Activated CD4-positive, alpha-beta T cell treated with anti-CD3 and anti-CD28 coated beads for 36 hours (primary cell): ENCODE measurements at regions not wholly inside any gene's neighbourhood (a gene's known extent, or its start where the extent isn't known, plus 50 kb on each side); places are given as distances from the start of the nearest gene placed in this dataset.

Experiments used
- ATAC-seq: fragments of 200-7000 bp; cut with Tn5 transposase; one replicate; pipeline ENCODE4 v1.10.0; 2021; ENCODE audit warnings: mild to moderate bottlenecking, moderate library complexity
- CTCF ChIA-PET: fragments of 350-600 bp; sonication (Branson Sonifier 250); formaldehyde crosslinking; loops from one replicate; lab custom pipeline; 2021; ENCODE audit warnings: antibody characterized with exemption; lab: Charles Lee
- POLR2A ChIA-PET: fragments of 350-600 bp; sonication (Branson Sonifier 250); formaldehyde crosslinking; loops from one replicate; lab custom pipeline; 2021; ENCODE audit warnings: antibody characterized with exemption, inconsistent platforms; lab: Charles Lee
- DNase-seq: peaks from one replicate; pipeline ENCODE4 v3.0.0-alpha.2; 2020
- H3K27ac Mint-ChIP-seq: one replicate; pipeline ENCODE4 v1.8.0; 2021; ENCODE audit warnings: mixed read lengths
- H3K27me3 Mint-ChIP-seq: one replicate; pipeline ENCODE4 v1.8.0; 2021; ENCODE audit warnings: mixed read lengths
- H3K36me3 Mint-ChIP-seq: one replicate; pipeline ENCODE4 v1.8.0; 2021; ENCODE audit warnings: low read depth, mixed read lengths
- H3K4me1 Mint-ChIP-seq: one replicate; pipeline ENCODE4 v1.8.0; 2021; ENCODE audit warnings: mixed read lengths
- H3K4me3 Mint-ChIP-seq: one replicate; pipeline ENCODE4 v1.8.0; 2021; ENCODE audit warnings: mild to moderate bottlenecking, moderate library complexity, mixed read lengths
- H3K9me3 Mint-ChIP-seq: one replicate; pipeline ENCODE4 v1.8.0; 2021; ENCODE audit warnings: low read depth, mixed read lengths
- intact Hi-C, 2 experiments: fragments of 100-400 bp; cut with DNase I in 1 of 2; cut with micrococcal nuclease in 1 of 2; formaldehyde crosslinking; loops; one replicate each; pipeline versions ENCODE4 v1.14.2 to v1.15.1; 2022 to 2024; cut with DNase I, micrococcal nuclease

DNA sequence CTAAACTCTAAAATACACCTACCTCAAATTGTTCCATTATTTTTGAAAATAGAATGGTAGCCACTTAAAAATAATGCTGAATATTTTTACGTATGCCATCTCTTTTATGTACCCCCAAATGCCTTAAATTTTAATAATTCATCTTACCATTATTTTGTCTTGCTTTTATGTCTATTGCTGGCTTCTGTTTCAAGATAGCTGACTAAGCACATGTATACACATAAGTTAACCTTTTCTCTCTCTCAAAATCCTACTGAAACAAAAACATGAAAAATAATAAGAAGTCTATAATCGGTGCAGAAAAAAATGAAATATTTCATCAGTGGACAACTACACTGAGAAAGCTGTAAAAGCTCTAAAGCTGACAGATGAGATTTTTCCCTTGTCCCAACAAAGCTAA is 652.0 kb upstream of the ZNF608 start:
- ATAC-seq (no peak), DNase-seq (no peak)
- ChIA-PET CTCF (no interaction called here), POLR2A (no interaction called here)
- Mint-ChIP-seq H3K4me1 (no peaks in the 10 kb centered on the region), H3K36me3 (no peaks in the 10 kb centered on the region), H3K9me3 (peaks cover 8% of the 10 kb centered on the region), H3K4me3 (no peak overlapping the region), H3K27me3 (no peaks in the 10 kb centered on the region), H3K27ac (no peak overlapping the region)
- intact Hi-C loops = no loop called here

DNA sequence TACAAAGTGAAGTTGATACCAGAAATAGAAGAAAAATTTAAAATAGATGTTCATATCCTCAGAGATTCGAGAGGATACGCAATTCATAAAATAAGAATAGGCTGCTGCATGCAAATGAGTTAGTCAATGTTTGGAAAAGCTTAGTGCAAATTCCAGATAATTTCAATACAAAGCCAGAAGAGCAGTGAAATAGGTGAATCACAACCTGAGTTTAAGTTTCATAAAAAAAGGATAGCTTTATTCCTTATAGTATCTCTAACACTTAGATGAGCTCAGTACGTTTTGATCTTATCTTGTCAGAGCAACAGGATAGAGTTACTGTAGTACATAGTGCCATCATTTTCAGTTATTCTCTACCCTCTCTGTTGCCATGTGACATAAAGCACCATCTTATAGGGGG is 653.4 kb upstream of the ZNF608 start:
- Mint-ChIP-seq H3K4me3 (no peak overlapping the region), H3K27me3 (no peaks in the 10 kb centered on the region), H3K27ac (no peak overlapping the region), H3K4me1 (no peaks in the 10 kb centered on the region), H3K36me3 (no peaks in the 10 kb centered on the region), H3K9me3 (peaks cover 4% of the 10 kb centered on the region)
- ATAC-seq (no peak), DNase-seq (no peak)
- ChIA-PET POLR2A (no interaction called here), CTCF (no interaction called here)
- intact Hi-C loops = no loop called here

DNA sequence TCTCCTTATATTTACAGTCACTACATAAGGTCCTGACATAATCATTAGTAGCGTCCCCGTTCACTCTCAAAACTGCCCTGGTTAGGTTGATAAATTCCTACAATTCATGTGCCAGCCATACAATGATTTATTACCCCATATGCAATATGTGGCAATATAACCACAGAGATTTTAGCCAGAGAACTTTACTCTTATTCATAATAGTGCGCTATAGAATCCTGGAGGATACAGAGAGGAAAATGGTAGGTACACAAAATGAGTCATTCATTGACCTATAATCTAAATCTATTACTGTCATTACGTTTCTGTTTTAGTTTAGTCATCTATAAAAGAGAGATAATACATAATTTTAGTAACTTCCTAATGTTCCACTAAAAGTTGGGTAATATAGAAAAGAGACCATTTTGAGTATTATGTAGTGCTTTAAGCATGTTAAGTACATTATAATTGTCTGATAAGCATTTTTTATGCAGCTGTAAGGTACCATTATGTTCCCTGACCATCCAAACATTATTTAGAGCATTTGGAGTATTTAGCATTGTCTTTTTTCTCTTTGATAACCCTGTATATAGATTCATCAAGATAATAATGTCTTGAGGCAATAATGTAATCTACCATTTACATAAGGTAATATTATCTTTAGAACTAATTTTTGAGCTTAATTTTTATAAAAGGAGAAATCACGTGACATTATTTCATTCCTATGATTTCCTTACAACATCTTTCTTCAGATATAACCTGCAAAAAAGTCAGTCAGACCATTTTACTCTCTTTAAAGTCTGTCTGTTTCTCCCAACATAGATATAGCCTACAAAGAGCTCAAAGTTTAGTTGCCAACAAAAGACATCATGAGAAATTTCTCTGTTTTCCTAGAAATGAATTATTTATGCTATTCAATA is 655.5 kb upstream of the ZNF608 start:
- POLR2A ChIA-PET = no interaction called here
- ATAC-seq (no peak), DNase-seq (no peak)
- H3K9me3 Mint-ChIP-seq = peaks cover 3% of the 10 kb centered on the region
- intact Hi-C loops = no loop called here
- CTCF ChIA-PET = no interaction called here
- no peaks in the 10 kb centered on the region for H3K36me3 Mint-ChIP-seq
- no peaks in the 10 kb centered on the region for H3K27me3 Mint-ChIP-seq
- no peaks in the 10 kb centered on the region for H3K4me1 Mint-ChIP-seq
- H3K27ac Mint-ChIP-seq = no peak overlapping the region
- no peak overlapping the region for H3K4me3 Mint-ChIP-seq

DNA sequence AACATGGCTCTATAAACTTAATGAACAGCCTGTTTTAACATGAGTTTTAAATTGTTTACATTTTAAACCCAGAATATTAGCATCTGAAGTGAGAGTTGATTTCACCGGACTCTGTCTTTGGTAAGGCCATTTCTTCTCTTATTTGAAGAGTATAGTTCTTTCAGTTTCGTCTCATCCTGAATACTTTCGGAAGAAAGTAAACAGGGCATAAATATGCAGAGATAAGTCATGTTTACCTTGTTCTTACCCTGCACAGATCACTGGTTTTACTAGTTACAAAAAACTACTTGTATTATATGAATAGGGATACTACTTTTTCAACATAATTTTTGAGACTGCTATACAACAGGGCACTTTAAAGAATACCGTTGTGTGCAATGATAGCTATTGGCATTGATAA is 656.3 kb upstream of the ZNF608 start:
- CTCF ChIA-PET = no interaction called here
- POLR2A ChIA-PET = no interaction called here
- Mint-ChIP-seq H3K4me3 (no peak overlapping the region), H3K27ac (no peak overlapping the region), H3K36me3 (no peaks in the 10 kb centered on the region), H3K4me1 (no peaks in the 10 kb centered on the region), H3K9me3 (peaks cover 1% of the 10 kb centered on the region), H3K27me3 (no peaks in the 10 kb centered on the region)
- no peak for ATAC-seq
- intact Hi-C loops = no loop called here
- DNase-seq = no peak

DNA sequence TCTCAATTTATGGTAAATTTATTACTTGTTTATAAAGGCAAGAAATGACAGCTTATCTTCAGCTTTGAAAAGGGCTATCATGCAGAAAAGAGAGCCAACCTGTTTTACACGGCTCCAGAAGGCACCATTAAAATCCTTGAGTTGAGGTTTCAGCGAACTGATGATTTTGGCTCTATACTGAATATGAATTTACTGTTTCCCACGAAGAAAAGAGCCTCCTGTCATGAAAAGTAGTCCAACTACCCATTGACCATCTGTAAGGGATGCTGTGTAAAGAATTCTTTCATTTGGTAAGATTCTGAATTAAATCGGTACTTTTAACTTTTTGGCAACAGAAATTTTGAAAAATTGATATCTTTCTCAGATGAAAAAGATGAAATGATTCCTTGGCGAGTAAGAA is 657.6 kb upstream of the ZNF608 start:
- intact Hi-C loops = no loop called here
- H3K4me3 Mint-ChIP-seq = no peak overlapping the region
- peaks cover 5% of the 10 kb centered on the region for H3K9me3 Mint-ChIP-seq
- peaks cover 8% of the 10 kb centered on the region for H3K4me1 Mint-ChIP-seq
- H3K27me3 Mint-ChIP-seq = no peaks in the 10 kb centered on the region
- DNase-seq (no peak), ATAC-seq (no peak)
- ChIA-PET CTCF (interaction anchor here (0.6 kb wide), 1 partner anchor 79 kb away, joined by 3 read pairs; no protein-coding TSS in a partner anchor), POLR2A (no interaction called here)
- H3K27ac Mint-ChIP-seq = no peak overlapping the region
- no peaks in the 10 kb centered on the region for H3K36me3 Mint-ChIP-seq

DNA sequence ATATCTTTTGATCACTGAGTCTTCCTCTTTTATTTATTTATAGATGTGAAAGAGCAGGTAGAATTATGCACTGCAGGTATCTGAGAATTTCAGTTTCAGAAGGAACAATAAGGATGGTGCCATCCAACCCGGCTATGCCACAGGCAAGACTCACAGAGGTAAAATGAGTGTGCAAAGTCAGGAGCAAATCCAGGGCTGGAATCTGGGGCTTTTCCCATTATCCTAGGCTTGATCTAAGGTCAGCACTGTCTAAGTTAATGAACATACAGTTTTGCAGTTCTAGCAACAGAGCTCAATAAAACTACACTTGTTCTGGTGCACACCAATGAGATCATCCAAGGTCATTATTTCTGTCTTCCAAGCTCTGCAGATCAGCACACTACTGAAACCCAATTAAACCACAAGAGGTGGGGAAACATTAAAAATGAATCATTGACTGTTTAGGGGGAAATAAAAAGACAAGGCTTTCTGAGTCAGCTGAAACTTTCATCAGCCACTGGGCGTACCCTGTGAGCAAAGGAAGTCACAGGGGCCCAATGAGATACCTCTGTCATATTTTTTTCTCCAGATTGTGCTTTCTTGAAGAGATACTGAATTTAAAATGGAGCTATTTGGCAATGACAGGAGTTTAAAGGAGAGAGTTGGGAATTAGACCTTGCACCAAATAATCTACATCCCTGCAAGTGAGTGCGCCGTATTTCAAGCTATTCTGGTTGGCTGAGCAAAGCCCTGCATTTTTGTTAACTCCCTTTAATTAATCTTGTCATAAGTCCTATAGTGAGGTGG is 662.2 kb upstream of the ZNF608 start:
- intact Hi-C loops = no loop called here
- no peak overlapping the region for H3K4me3 Mint-ChIP-seq
- ChIA-PET POLR2A (no interaction called here), CTCF (interaction anchor here (1.5 kb wide), 1 partner anchor 20 kb away, joined by 3 read pairs; no protein-coding TSS in a partner anchor)
- peaks cover 5% of the 10 kb centered on the region for H3K9me3 Mint-ChIP-seq
- H3K27ac Mint-ChIP-seq = no peak overlapping the region
- ATAC-seq (peak; percentile 91), DNase-seq (peak; percentile 33)
- H3K36me3 Mint-ChIP-seq = no peaks in the 10 kb centered on the region
- peaks cover 2% of the 10 kb centered on the region for H3K27me3 Mint-ChIP-seq
- peaks cover 23% of the 10 kb centered on the region for H3K4me1 Mint-ChIP-seq

DNA sequence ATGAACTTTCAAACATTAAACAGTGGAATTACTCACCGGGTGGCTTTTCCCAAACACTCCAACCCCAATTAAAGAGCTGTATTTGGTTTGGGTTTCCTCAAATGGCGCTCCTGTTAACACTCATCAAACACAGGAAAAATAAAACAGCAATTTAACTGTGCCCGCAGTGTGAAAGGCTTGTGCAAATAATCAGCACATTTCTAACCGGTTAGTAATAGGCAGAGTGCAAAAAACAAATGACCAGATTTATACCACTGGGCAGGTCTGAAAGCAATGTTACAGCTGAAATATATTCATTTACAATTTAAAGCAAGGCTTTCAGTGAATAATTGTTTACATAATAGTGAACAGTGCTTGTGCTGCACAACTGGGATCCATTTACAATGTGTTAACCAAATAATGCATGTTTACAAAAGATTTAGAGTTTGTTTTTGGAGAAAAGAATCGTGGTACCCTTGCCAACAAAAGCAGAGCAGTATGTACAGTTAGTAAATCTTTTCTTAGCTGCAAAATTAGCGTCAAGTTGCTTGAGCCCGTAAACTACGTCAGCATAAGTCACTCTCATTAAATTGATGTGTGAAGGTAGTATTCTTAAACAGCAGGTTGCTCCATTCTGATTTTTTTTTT is 662.9 kb upstream of the ZNF608 start:
- H3K4me1 Mint-ChIP-seq = peaks cover 23% of the 10 kb centered on the region
- H3K36me3 Mint-ChIP-seq = no peaks in the 10 kb centered on the region
- no peak overlapping the region for H3K27ac Mint-ChIP-seq
- ChIA-PET CTCF (interaction anchor here (1.5 kb wide), 1 partner anchor 20 kb away, joined by 3 read pairs; no protein-coding TSS in a partner anchor), POLR2A (interaction anchor here (0.7 kb wide), 1 partner anchor 888 kb away, joined by 17 read pairs; no protein-coding TSS in a partner anchor)
- peaks cover 2% of the 10 kb centered on the region for H3K27me3 Mint-ChIP-seq
- no peak for ATAC-seq
- H3K9me3 Mint-ChIP-seq = peaks cover 5% of the 10 kb centered on the region
- intact Hi-C loops = no loop called here
- no peak overlapping the region for H3K4me3 Mint-ChIP-seq
- no peak for DNase-seq

DNA sequence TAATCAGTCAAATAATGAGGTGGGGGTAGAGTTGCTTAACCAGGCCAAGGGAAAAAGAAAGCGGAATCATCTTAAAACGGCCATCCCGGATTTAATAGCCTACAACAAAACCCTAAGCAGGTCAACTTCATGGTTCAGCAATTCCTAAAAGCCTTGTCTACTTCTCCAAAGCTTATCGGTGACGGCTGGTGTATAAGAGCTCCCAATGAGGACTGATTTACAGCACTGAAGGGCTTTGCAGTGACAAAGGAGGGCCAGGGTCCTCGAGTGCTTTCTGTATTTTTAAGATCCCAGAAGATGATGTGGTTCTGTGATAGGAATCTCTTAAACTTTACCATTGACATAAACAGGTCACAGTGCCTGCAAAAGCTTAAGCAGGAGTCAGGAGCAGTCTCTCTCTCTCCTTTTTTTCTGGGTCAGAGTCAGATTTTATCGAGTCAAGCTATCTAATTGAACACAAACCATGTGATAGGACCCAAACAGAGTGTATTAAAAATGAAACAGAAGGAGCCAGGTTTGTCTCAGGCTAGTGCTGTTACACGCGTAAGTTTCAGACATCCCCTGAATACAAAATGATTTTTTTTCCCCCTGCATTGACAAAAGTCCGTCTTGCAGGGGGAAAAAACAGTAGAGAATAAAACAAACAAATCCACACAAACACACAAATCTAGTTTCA is 663.6 kb upstream of the ZNF608 start:
- ChIA-PET POLR2A (interaction anchor here (0.7 kb wide), 1 partner anchor 888 kb away, joined by 17 read pairs; no protein-coding TSS in a partner anchor), CTCF (no interaction called here)
- peaks cover 2% of the 10 kb centered on the region for H3K27me3 Mint-ChIP-seq
- peaks cover 5% of the 10 kb centered on the region for H3K9me3 Mint-ChIP-seq
- intact Hi-C loops = no loop called here
- H3K36me3 Mint-ChIP-seq = no peaks in the 10 kb centered on the region
- no peak for DNase-seq
- ATAC-seq = no peak
- no peak overlapping the region for H3K4me3 Mint-ChIP-seq
- no peak overlapping the region for H3K27ac Mint-ChIP-seq
- peaks cover 23% of the 10 kb centered on the region for H3K4me1 Mint-ChIP-seq

DNA sequence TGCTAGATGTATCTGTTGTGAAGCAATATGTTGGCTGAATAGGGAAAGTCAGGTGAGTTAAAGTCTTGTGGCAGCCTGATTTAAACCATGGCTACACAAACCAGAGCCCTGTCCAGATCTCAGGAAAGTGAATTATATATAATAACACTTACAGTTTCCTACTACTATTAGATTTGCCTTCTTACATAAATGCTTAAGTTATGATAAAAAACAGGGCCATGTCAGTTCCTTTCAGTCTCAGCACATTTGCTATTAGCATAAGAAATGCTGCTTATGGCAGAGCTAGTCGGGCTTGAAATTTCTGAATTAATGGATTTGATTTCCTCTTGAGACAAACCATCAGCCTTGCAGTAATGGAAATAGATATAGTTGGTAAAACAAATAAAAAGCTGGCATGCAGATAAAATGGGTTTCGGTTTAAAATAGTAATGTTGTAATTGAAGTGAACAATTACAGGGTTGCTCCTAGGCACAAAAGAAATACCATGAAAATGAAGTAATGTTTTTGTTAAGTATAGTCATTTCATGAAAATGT is 664.2 kb upstream of the ZNF608 start:
- POLR2A ChIA-PET = no interaction called here
- no peak for DNase-seq
- Mint-ChIP-seq H3K4me3 (no peak overlapping the region), H3K4me1 (peaks cover 23% of the 10 kb centered on the region), H3K36me3 (no peaks in the 10 kb centered on the region), H3K9me3 (peaks cover 5% of the 10 kb centered on the region), H3K27me3 (peaks cover 2% of the 10 kb centered on the region), H3K27ac (no peak overlapping the region)
- no peak for ATAC-seq
- CTCF ChIA-PET = no interaction called here
- intact Hi-C loops = no loop called here

DNA sequence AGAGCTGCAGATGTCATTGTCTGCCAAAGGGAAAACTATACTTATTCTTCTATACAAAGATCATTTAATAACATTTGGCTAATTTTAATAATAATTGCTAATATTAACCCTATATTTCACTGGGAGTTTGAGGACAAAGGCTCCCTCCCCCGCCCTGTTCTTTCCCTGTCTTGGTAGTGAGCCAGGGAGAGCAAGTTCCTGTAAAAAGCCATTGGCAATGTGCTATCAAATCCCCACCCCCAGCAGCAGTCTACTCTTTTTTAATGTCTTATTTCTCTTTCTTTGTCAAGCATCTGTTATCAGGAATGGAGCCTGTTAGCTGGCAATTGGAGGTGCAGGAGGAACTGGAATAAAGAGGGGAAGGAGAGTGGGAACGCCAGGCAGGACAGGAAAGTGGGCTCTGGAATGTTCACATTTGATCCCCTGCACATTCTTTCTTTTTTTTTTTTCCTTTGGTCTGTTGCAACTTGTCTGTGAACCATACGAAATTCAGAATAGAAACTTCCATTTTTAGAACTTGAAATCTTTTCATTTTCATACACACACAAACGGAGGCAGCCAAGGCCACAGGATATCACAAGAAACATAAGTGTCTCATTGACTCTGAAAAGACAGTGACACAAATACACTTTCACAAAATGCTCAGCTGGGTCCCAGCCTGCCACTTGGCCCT is 664.8 kb upstream of the ZNF608 start:
- DNase-seq (no peak), ATAC-seq (no peak)
- peaks cover 4% of the 10 kb centered on the region for H3K9me3 Mint-ChIP-seq
- H3K36me3 Mint-ChIP-seq = no peaks in the 10 kb centered on the region
- H3K27me3 Mint-ChIP-seq = peaks cover 2% of the 10 kb centered on the region
- ChIA-PET POLR2A (no interaction called here), CTCF (no interaction called here)
- no peak overlapping the region for H3K4me3 Mint-ChIP-seq
- peaks cover 23% of the 10 kb centered on the region for H3K4me1 Mint-ChIP-seq
- intact Hi-C loops = no loop called here
- no peak overlapping the region for H3K27ac Mint-ChIP-seq
